ENCODE measurements at regions not wholly inside any gene's neighbourhood (a gene's known extent, or its start where the extent isn't known, plus 50 kb on each side); places are given as distances from the start of the nearest gene placed in this dataset.

- H3K27me3 ChIP-seq (ENCODE audit: insufficient read depth, low read length) = peaks cover 17% of the 10 kb centered on the region
- BruUV-seq (replicated peaks) = no TSS peak
- H3K9me2 ChIP-seq (ENCODE audit: insufficient read depth) = no peaks in the 10 kb centered on the region
- no peak overlapping the region for H3K4me3 ChIP-seq (replicated peaks in 1 of 2; ENCODE audit: low read depth in 1 of 2, low read length in 2 of 2)
- intact Hi-C loops (cut with micrococcal nuclease) = no loop called here
- H4K20me1 ChIP-seq (ENCODE audit: insufficient read depth) = no peaks in the 10 kb centered on the region
- CTCF ChIA-PET = no interaction called here
- no peak for TF ChIP-seq JUND (IDR thresholded peaks at IDR 0.05)
- no peak for TF ChIP-seq EZH2 (IDR thresholded peaks at IDR 0.05)
- TF ChIP-seq EZH2phosphoT487 (IDR thresholded peaks at IDR 0.05; ENCODE audit: borderline replicate concordance) = no peak
- no peak for TF ChIP-seq RAD21 (IDR thresholded peaks at IDR 0.05; ENCODE audit: low read depth)
- no peak for TF ChIP-seq CEBPB (IDR thresholded peaks at IDR 0.05; ENCODE audit: low read depth)
- TF ChIP-seq ZBTB33 (IDR thresholded peaks at IDR 0.05; ENCODE audit: extremely low read depth, insufficient replicate concordance, low read length) = no peak
- TF ChIP-seq POLR2AphosphoS5 (IDR thresholded peaks at IDR 0.05; ENCODE audit: low read depth, low read length) = no peak
- TF ChIP-seq ZNF274 (IDR thresholded peaks at IDR 0.05; ENCODE audit: low read depth, low read length) = no peak
- no peak for TF ChIP-seq CTCF (IDR thresholded peaks at IDR 0.05 in 2 of 3, conservative IDR thresholded peaks at IDR 0.05 in 1 of 3; ENCODE audit: borderline replicate concordance in 1 of 3, insufficient read depth in 1 of 3, low read depth in 2 of 3, low read length in 2 of 3)
- no peak for TF ChIP-seq SP1 (IDR thresholded peaks at IDR 0.05; ENCODE audit: low read depth)
- TF ChIP-seq SRF (IDR thresholded peaks at IDR 0.05; ENCODE audit: low read depth) = no peak
- TF ChIP-seq CBX3 (IDR thresholded peaks at IDR 0.05; ENCODE audit: low read depth) = no peak
- no peak for TF ChIP-seq TCF7L2 (IDR thresholded peaks at IDR 0.05; ENCODE audit: borderline replicate concordance, extremely low read depth, insufficient read depth, insufficient read length)
- no peak for TF ChIP-seq FOSL1 (IDR thresholded peaks at IDR 0.05; ENCODE audit: low read depth)
- no peak for TF ChIP-seq MAX (IDR thresholded peaks at IDR 0.05)
- TF ChIP-seq REST (IDR thresholded peaks at IDR 0.05; ENCODE audit: low read depth) = no peak
- TF ChIP-seq ATF3 (IDR thresholded peaks at IDR 0.05) = no peak
- no peaks in the 10 kb centered on the region for H3K4me1 ChIP-seq (ENCODE audit: control insufficient read depth in 1 of 2, insufficient read depth in 2 of 2, low read length in 2 of 2)
- no peak overlapping the region for H3K9ac ChIP-seq (ENCODE audit: low read length)
- DNase-seq (ENCODE audit: low read depth, low spot score) (no peak), ATAC-seq (no peak)
- H3K79me2 ChIP-seq (ENCODE audit: insufficient read depth, low read length) = no peaks in the 10 kb centered on the region
- no peaks in the 10 kb centered on the region for H3K36me3 ChIP-seq (ENCODE audit: control insufficient read depth in 1 of 2, insufficient read depth in 2 of 2, low read length in 2 of 2)
- no peak overlapping the region for H3K27ac ChIP-seq (ENCODE audit: low read depth, low read length)
- POLR2A ChIA-PET = no interaction called here
- RAD21 ChIA-PET (ENCODE audit: low non-redundant PET in 1 of 2, low total read pairs in 2 of 2, uncharacterized antibody in 2 of 2, unreplicated experiment in 2 of 2) = no interaction called here
- no peaks in the 10 kb centered on the region for H3K9me3 ChIP-seq (ENCODE audit: control insufficient read depth in 1 of 2, insufficient read depth in 1 of 2, low read depth in 1 of 2, low read length in 2 of 2)
- no peak overlapping the region for H3K4me2 ChIP-seq (ENCODE audit: low read length)
- H2AFZ ChIP-seq (ENCODE audit: low read depth, low read length, poor library complexity, severe bottlenecking) = no peak overlapping the region
Observed at GRCh38 chr10:128491686-128492085, 365.5 kb upstream of the MKI67 start.
